GM12878 (cell line): ENCODE measurements at regions not wholly inside any gene's neighbourhood (a gene's known extent, or its start where the extent isn't known, plus 50 kb on each side); places are given as distances from the start of the nearest gene placed in this dataset.

Source experiments
- ATAC-seq: fragments of 200-7000 bp; cut with Tn5 transposase; 3 replicates; pipeline ENCODE4 v1.9.1; 2020; ENCODE audit warnings: mild to moderate bottlenecking, moderate library complexity
- BruUV-seq: library from RNA; stranded (reverse); fragments of 400-500 nt; replicated peaks from 2 replicates; lab custom pipeline; 2021; lab: Mats Ljungman, UMichigan
- CTCF ChIA-PET: fragments of 300-600 bp; sonication (Branson Sonifier 250); formaldehyde crosslinking; extraction: SDS; loops from one replicate; lab custom pipeline; 2021; ENCODE audit warnings: inconsistent platforms; lab: Yijun Ruan, JAX
- POLR2A ChIA-PET: fragments of 350-600 bp; formaldehyde crosslinking; extraction: SDS; loops from one replicate; lab custom pipeline; 2021; ENCODE audit warnings: inconsistent platforms; lab: Charles Lee
- RAD21 ChIA-PET: fragments of 300-600 bp; sonication (Branson Sonifier 250); formaldehyde crosslinking; loops from one replicate; lab custom pipeline; 2023; ENCODE audit warnings: antibody characterized with exemption; ENCODE audit not compliant: unreplicated experiment; lab: Charles Lee
- SMC1A ChIA-PET: fragments of 300-600 bp; sonication (Branson Sonifier 250); formaldehyde crosslinking; loops from one replicate; lab custom pipeline; 2023; ENCODE audit not compliant: unreplicated experiment, uncharacterized antibody; lab: Charles Lee
- DNase-seq: peaks from one replicate; pipeline ENCODE4 v3.0.0-alpha.2; 2011; ENCODE audit warnings: low read depth, low spot score
- FAIRE-seq: peaks from 3 replicates; lab custom pipeline; 2011; peaks lifted over from hg19 to GRCh38; lab: Jason Lieb, UNC
- H2AFZ ChIP-seq: 2 replicates; pipeline ENCODE4 v1.6.0; 2011; ENCODE audit warnings: low read depth, low read length, control low read depth; ENCODE audit not compliant: control insufficient read depth
- H3K27ac ChIP-seq: 2 replicates; pipeline ENCODE4 v1.5.1; 2011; ENCODE audit warnings: control low read depth; ENCODE audit not compliant: control insufficient read depth, insufficient read depth
- H3K27me3 ChIP-seq, 2 experiments: replicated peaks in 1 of 2; 2 replicates each; pipeline versions ENCODE4 v1.6.0 to v1.6.1; 2011; ENCODE audit warnings: low read length in 1 of 2; ENCODE audit not compliant: control insufficient read depth in 2 of 2, insufficient read depth in 2 of 2
- H3K36me3 ChIP-seq, 2 experiments: 2 replicates each; pipeline ENCODE4 v1.5.1; 2011; ENCODE audit warnings: low read length in 1 of 2; ENCODE audit not compliant: control insufficient read depth in 2 of 2, insufficient read depth in 2 of 2
- H3K4me1 ChIP-seq: 2 replicates; pipeline ENCODE4 v1.6.1; 2011; ENCODE audit warnings: mild to moderate bottlenecking, low read length, moderate library complexity, mixed read lengths; ENCODE audit not compliant: control insufficient read depth, insufficient read depth
- H3K4me2 ChIP-seq: 2 replicates; pipeline ENCODE4 v1.6.0; 2011; ENCODE audit warnings: control low read depth; ENCODE audit not compliant: control insufficient read depth, insufficient read depth
- H3K4me3 ChIP-seq: fragments of 200-600 bp; sonication (generic); 2 replicates; pipeline ENCODE4 v1.5.1; 2016
- H3K79me2 ChIP-seq: 2 replicates; pipeline ENCODE4 v1.6.0; 2011; ENCODE audit warnings: low read length; ENCODE audit not compliant: control insufficient read depth, insufficient read depth
- H3K9ac ChIP-seq: 2 replicates; pipeline ENCODE4 v1.8.0; 2011; ENCODE audit warnings: low read length, control low read depth, mixed read lengths; ENCODE audit not compliant: control insufficient read depth, insufficient read depth
- H3K9me3 ChIP-seq: replicated peaks from 3 replicates; pipeline ENCODE4 v1.5.1; 2011; ENCODE audit warnings: mild to moderate bottlenecking, low read length; ENCODE audit not compliant: control insufficient read depth, insufficient read depth
- H4K20me1 ChIP-seq: 2 replicates; pipeline ENCODE4 v1.6.0; 2011; ENCODE audit not compliant: control insufficient read depth, insufficient read depth
- ATF7 ChIP-seq: fragments of 450-650 bp; IDR thresholded peaks from 2 replicates; pipeline ENCODE4 v1.6.1; 2016; ENCODE audit warnings: low read depth, mild to moderate bottlenecking
- CBFB ChIP-seq: IDR thresholded peaks from 2 replicates; pipeline ENCODE4 v1.6.1; 2016; ENCODE audit warnings: antibody characterized with exemption, low read depth
- FOXM1 ChIP-seq: IDR thresholded peaks from 2 replicates; pipeline ENCODE4 v1.6.1; 2012; ENCODE audit warnings: low read depth, mild to moderate bottlenecking, inconsistent platforms, low read length, moderate library complexity
- PAX8 ChIP-seq: fragments of 450-650 bp; IDR thresholded peaks from 2 replicates; pipeline ENCODE4 v1.6.1; 2017; ENCODE audit warnings: mild to moderate bottlenecking, moderate library complexity
- POU2F2 ChIP-seq: IDR thresholded peaks from 3 replicates; pipeline ENCODE4 v1.6.1; 2011; ENCODE audit warnings: low read depth, mild to moderate bottlenecking, low read length, borderline replicate concordance
- WGBS: methylation state at CpG from one replicate; pipeline ENCODE4 v1.1.6; 2016; ENCODE audit warnings: low lambda C conversion rate; ENCODE audit not compliant: insufficient replicate concordance, insufficient coverage; ENCODE audit errors: missing lambda C conversion rate; 5-methylcytosine and 5-hydroxymethylcytosine counted together
- in situ Hi-C: fragments of 300-500 bp; cut with MboI; formaldehyde crosslinking; loops from 9 replicates; pipeline ENCODE4 v1.14.3; 2018; ENCODE audit warnings: mixed read lengths
- intact Hi-C: fragments of 100-400 bp; cut with micrococcal nuclease; formaldehyde crosslinking; loops from one replicate; pipeline ENCODE4 v1.14.2; 2022; ENCODE audit not compliant: unreplicated experiment
- TF ChIP-seq, protein P1 (sequence below): IDR thresholded peaks from 2 replicates; pipeline ENCODE4 v1.6.1; 2012; ENCODE audit warnings: mild to moderate bottlenecking, low read depth, low read length
- TF ChIP-seq, protein P2 (sequence below): fragments of 450-650 bp; IDR thresholded peaks from 2 replicates; pipeline ENCODE4 v1.6.1; 2016; ENCODE audit warnings: mild to moderate bottlenecking
- TF ChIP-seq, protein P3 (sequence below): fragments of 450-650 bp; formaldehyde crosslinking; IDR thresholded peaks from 2 replicates; pipeline ENCODE4 v1.4.0; 2022; ENCODE audit warnings: mild to moderate bottlenecking, moderate library complexity

DNA sequence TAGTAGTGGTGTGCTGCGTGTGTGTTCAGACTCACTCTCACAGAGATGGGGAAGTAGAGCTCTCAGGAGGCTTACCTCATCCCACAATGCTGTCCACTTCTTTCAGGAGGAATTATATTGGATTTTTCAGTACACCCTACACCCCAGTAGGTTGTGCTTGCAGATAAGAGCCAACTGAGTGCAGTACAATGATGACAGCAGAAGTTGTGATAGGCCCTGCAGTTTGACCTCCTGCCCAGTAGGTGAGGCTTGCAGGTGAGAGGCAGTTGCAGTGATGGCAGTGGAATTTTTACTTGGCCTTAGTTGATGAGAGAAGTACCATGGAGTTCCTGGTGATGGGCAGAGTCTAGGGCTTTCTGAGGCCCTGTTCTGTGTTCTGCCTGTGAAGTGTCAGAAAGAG, 657.8 kb downstream of the KCNJ3 start:
- Histone ChIP-seq H2AFZ (no peak overlapping the region), H3K27me3 (no peaks in the 10 kb centered on the region; a peak in 1 of 4 replicates), H4K20me1 (no peaks in the 10 kb centered on the region), H3K36me3 (no peaks in the 10 kb centered on the region), H3K4me3 (no peak overlapping the region), H3K9ac (no peak overlapping the region), H3K4me1 (no peaks in the 10 kb centered on the region), H3K79me2 (no peaks in the 10 kb centered on the region), H3K9me3 (no peaks in the 10 kb centered on the region; the same call in 2 of the 3 replicates), H3K4me2 (no peak overlapping the region), H3K27ac (no peak overlapping the region)
- peak; percentile 21; the same call in 1 of the 3 replicates for ATAC-seq
- ChIA-PET CTCF (no interaction called here), POLR2A (no interaction called here), RAD21 (no interaction called here), SMC1A (no interaction called here)
- intact Hi-C loops = no loop called here
- in situ Hi-C loops = loop anchor here (25.0 kb wide), 1 partner anchor 1531 kb away; no protein-coding TSS in a partner anchor
- no TSS peak for BruUV-seq
- TF ChIP-seq, protein P1, sequence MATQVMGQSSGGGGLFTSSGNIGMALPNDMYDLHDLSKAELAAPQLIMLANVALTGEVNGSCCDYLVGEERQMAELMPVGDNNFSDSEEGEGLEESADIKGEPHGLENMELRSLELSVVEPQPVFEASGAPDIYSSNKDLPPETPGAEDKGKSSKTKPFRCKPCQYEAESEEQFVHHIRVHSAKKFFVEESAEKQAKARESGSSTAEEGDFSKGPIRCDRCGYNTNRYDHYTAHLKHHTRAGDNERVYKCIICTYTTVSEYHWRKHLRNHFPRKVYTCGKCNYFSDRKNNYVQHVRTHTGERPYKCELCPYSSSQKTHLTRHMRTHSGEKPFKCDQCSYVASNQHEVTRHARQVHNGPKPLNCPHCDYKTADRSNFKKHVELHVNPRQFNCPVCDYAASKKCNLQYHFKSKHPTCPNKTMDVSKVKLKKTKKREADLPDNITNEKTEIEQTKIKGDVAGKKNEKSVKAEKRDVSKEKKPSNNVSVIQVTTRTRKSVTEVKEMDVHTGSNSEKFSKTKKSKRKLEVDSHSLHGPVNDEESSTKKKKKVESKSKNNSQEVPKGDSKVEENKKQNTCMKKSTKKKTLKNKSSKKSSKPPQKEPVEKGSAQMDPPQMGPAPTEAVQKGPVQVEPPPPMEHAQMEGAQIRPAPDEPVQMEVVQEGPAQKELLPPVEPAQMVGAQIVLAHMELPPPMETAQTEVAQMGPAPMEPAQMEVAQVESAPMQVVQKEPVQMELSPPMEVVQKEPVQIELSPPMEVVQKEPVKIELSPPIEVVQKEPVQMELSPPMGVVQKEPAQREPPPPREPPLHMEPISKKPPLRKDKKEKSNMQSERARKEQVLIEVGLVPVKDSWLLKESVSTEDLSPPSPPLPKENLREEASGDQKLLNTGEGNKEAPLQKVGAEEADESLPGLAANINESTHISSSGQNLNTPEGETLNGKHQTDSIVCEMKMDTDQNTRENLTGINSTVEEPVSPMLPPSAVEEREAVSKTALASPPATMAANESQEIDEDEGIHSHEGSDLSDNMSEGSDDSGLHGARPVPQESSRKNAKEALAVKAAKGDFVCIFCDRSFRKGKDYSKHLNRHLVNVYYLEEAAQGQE = no peak
- TF ChIP-seq, protein P2, sequence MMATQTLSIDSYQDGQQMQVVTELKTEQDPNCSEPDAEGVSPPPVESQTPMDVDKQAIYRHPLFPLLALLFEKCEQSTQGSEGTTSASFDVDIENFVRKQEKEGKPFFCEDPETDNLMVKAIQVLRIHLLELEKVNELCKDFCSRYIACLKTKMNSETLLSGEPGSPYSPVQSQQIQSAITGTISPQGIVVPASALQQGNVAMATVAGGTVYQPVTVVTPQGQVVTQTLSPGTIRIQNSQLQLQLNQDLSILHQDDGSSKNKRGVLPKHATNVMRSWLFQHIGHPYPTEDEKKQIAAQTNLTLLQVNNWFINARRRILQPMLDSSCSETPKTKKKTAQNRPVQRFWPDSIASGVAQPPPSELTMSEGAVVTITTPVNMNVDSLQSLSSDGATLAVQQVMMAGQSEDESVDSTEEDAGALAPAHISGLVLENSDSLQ = no peak
- TF ChIP-seq PAX8 (no peak), ATF7 (no peak), CBFB (no peak), POU2F2 (no peak), FOXM1 (no peak)
- TF ChIP-seq, protein P3, sequence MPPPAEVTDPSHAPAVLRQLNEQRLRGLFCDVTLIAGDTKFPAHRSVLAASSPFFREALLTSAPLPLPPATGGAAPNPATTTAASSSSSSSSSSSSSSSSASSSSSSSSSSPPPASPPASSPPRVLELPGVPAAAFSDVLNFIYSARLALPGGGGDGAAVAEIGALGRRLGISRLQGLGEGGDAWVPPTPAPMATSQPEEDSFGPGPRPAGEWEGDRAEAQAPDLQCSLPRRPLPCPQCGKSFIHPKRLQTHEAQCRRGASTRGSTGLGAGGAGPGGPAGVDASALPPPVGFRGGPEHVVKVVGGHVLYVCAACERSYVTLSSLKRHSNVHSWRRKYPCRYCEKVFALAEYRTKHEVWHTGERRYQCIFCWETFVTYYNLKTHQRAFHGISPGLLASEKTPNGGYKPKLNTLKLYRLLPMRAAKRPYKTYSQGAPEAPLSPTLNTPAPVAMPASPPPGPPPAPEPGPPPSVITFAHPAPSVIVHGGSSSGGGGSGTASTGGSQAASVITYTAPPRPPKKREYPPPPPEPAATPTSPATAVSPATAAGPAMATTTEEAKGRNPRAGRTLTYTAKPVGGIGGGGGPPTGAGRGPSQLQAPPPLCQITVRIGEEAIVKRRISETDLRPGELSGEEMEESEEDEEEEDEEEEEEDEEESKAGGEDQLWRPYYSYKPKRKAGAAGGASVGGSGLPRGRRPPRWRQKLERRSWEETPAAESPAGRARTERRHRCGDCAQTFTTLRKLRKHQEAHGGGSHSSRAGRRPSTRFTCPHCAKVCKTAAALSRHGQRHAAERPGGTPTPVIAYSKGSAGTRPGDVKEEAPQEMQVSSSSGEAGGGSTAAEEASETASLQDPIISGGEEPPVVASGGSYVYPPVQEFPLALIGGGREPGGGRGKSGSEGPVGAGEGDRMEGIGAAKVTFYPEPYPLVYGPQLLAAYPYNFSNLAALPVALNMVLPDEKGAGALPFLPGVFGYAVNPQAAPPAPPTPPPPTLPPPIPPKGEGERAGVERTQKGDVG = no peak
- 39% methylated on average over 1 of the region's 1 CpG for WGBS
- no peak for FAIRE-seq
- DNase-seq = no peak
